T follicular helper cell (primary cell): ENCODE measurements at regions not wholly inside any gene's neighbourhood (a gene's known extent, or its start where the extent isn't known, plus 50 kb on each side); places are given as distances from the start of the nearest gene placed in this dataset.

Source experiments
- DNase-seq: peaks from one replicate; pipeline ENCODE4 v3.0.0-alpha.2; 2020; ENCODE audit warnings: low read depth

GRCh38 chr19:32104153-32104849 lies 241.1 kb upstream of the ZNF507 start:
- no peak for DNase-seq

- no peak for DNase-seq
Measured at GRCh38 chr19:32104850-32105235, 240.6 kb upstream of the ZNF507 start.

- no peak for DNase-seq
Measured at GRCh38 chr19:32105527-32106310, 239.7 kb upstream of the ZNF507 start.

- no peak for DNase-seq
Measured at GRCh38 chr19:32122258-32122657, 223.2 kb upstream of the ZNF507 start.

- DNase-seq: no peak
Measured at GRCh38 chr19:32123355-32123940, 222.0 kb upstream of the ZNF507 start.

- DNase-seq: no peak
Measured at GRCh38 chr19:32124585-32124984, 220.8 kb upstream of the ZNF507 start.

GRCh38 chr19:32129141-32129540 lies 216.3 kb upstream of the ZNF507 start:
- DNase-seq: no peak

GRCh38 chr19:32130332-32130731 lies 215.1 kb upstream of the ZNF507 start:
- no peak for DNase-seq

- DNase-seq: no peak
Measured at GRCh38 chr19:32131005-32131404, 214.4 kb upstream of the ZNF507 start.

- no peak for DNase-seq
Measured at GRCh38 chr19:32138416-32138815, 207.0 kb upstream of the ZNF507 start.

GRCh38 chr19:32141840-32142511 lies 203.4 kb upstream of the ZNF507 start:
- DNase-seq: no peak

- DNase-seq: no peak
Measured at GRCh38 chr19:32146664-32147063, 198.7 kb upstream of the ZNF507 start.

GRCh38 chr19:32150605-32151004 lies 194.8 kb upstream of the ZNF507 start:
- DNase-seq: no peak

- DNase-seq: no peak
Measured at GRCh38 chr19:32154418-32154817, 191.0 kb upstream of the ZNF507 start.

GRCh38 chr19:32164384-32164992 lies 180.9 kb upstream of the ZNF507 start:
- no peak for DNase-seq

GRCh38 chr19:32165141-32165540 lies 180.3 kb upstream of the ZNF507 start:
- no peak for DNase-seq

GRCh38 chr19:32165750-32166149 lies 179.7 kb upstream of the ZNF507 start:
- DNase-seq: no peak

GRCh38 chr19:32166238-32166637 lies 179.2 kb upstream of the ZNF507 start:
- DNase-seq: no peak

- no peak for DNase-seq
Measured at GRCh38 chr19:32168111-32168510, 177.3 kb upstream of the ZNF507 start.

GRCh38 chr19:32168606-32169005 lies 176.8 kb upstream of the ZNF507 start:
- DNase-seq: no peak

GRCh38 chr19:32171719-32172151 lies 173.7 kb upstream of the ZNF507 start:
- no peak for DNase-seq

GRCh38 chr19:32172566-32173160 lies 172.7 kb upstream of the ZNF507 start:
- no peak for DNase-seq
